HCT116 (cell line): ENCODE measurements at regions not wholly inside any gene's neighbourhood (a gene's known extent, or its start where the extent isn't known, plus 50 kb on each side); places are given as distances from the start of the nearest gene placed in this dataset.

Experiments
- ATAC-seq: fragments of 200-7000 bp; cut with Tn5 transposase; 2 replicates; pipeline ENCODE4 v1.9.1; 2020; ENCODE audit warnings: mild to moderate bottlenecking, moderate library complexity
- BruUV-seq: library from RNA; stranded (reverse); fragments of 400-500 nt; replicated peaks from 2 replicates; lab custom pipeline; 2021; lab: Mats Ljungman, UMichigan
- CTCF ChIA-PET: fragments of 300-600 bp; sonication (Branson Sonifier 250); formaldehyde crosslinking; loops from one replicate; lab custom pipeline; 2021; ENCODE audit warnings: antibody characterized with exemption; lab: Charles Lee
- POLR2A ChIA-PET: fragments of 300-600, 350-600 bp; sonication (Branson Sonifier 250); formaldehyde crosslinking; loops from one replicate; lab custom pipeline; 2021; ENCODE audit warnings: antibody characterized with exemption; lab: Charles Lee
- RAD21 ChIA-PET, 2 experiments: fragments of 300-600 bp; sonication (Branson Sonifier 250); formaldehyde crosslinking; loops; one replicate each; lab custom pipeline; 2023; ENCODE audit warnings: low total read pairs in 2 of 2; ENCODE audit not compliant: uncharacterized antibody in 2 of 2, unreplicated experiment in 2 of 2, low non-redundant PET in 1 of 2; lab: Charles Lee
- DNase-seq: peaks from one replicate; pipeline ENCODE4 v3.0.0-alpha.2; 2010; ENCODE audit warnings: low read depth, low spot score
- H2AFZ ChIP-seq: fragments of 200-600 bp; shearing (Covaris generic), sonication (generic); 2 replicates; pipeline ENCODE4 v1.6.1; 2017; ENCODE audit warnings: low read depth, mixed run types, mixed read lengths, antibody characterized with exemption, low read length; ENCODE audit not compliant: poor library complexity, severe bottlenecking
- H3K27ac ChIP-seq: 2 replicates; pipeline ENCODE4 v1.5.1; 2012; ENCODE audit warnings: low read depth, low read length
- H3K27me3 ChIP-seq: fragments of 200-600 bp; sonication (generic); 2 replicates; pipeline ENCODE4 v1.6.1; 2016; ENCODE audit warnings: mixed run types, low read length, mixed read lengths; ENCODE audit not compliant: insufficient read depth
- H3K36me3 ChIP-seq, 2 experiments: fragments of 200-500 bp in 1 of 2; fragments of 200-600 bp in 1 of 2; sonication (Bioruptor generic) in 1 of 2; sonication (generic) in 1 of 2; 2 replicates each; pipeline versions ENCODE4 v1.5.1 to v1.6.1; 2014 to 2016; ENCODE audit warnings: low read length in 2 of 2, inconsistent platforms in 1 of 2, mixed read lengths in 1 of 2, mixed run types in 1 of 2; ENCODE audit not compliant: insufficient read depth in 2 of 2, control insufficient read depth in 1 of 2
- H3K4me1 ChIP-seq, 2 experiments: fragments of 200-600 bp in 1 of 2; sonication (generic) in 1 of 2; 2 replicates each; pipeline versions ENCODE4 v1.5.1 to v1.6.1; 2012 to 2017; ENCODE audit warnings: low read length in 2 of 2, inconsistent platforms in 1 of 2, mild to moderate bottlenecking in 1 of 2, mixed read lengths in 1 of 2, mixed run types in 1 of 2, moderate library complexity in 1 of 2; ENCODE audit not compliant: insufficient read depth in 2 of 2, control insufficient read depth in 1 of 2
- H3K4me2 ChIP-seq: fragments of 200-600 bp; sonication (generic); 2 replicates; pipeline ENCODE4 v1.6.1; 2017; ENCODE audit warnings: mixed run types, low read length, mixed read lengths
- H3K4me3 ChIP-seq, 2 experiments: fragments of 200-600 bp in 1 of 2; sonication (generic) in 1 of 2; replicated peaks in 1 of 2; 2 replicates each; pipeline ENCODE4 v1.5.1; 2011 to 2016; ENCODE audit warnings: low read length in 2 of 2, control low read depth in 1 of 2, low read depth in 1 of 2, mild to moderate bottlenecking in 1 of 2, mixed read lengths in 1 of 2, mixed run types in 1 of 2
- H3K79me2 ChIP-seq: fragments of 200-600 bp; sonication (generic); 2 replicates; pipeline ENCODE4 v1.6.1; 2017; ENCODE audit warnings: mild to moderate bottlenecking, mixed run types, low read length, moderate library complexity, mixed read lengths; ENCODE audit not compliant: insufficient read depth
- H3K9ac ChIP-seq: fragments of 200-600 bp; sonication (generic); 2 replicates; pipeline ENCODE4 v1.6.1; 2016; ENCODE audit warnings: low read length, mixed read lengths
- H3K9me2 ChIP-seq: fragments of 200-600 bp; sonication (generic), shearing (Covaris generic); 2 replicates; pipeline ENCODE4 v1.6.1; 2017; ENCODE audit warnings: mixed run types, mild to moderate bottlenecking, moderate library complexity; ENCODE audit not compliant: insufficient read depth
- H3K9me3 ChIP-seq, 2 experiments: fragments of 200-500 bp in 1 of 2; fragments of 200-600 bp in 1 of 2; sonication (Bioruptor generic) in 1 of 2; sonication (generic) in 1 of 2; 2 replicates each; pipeline ENCODE4 v1.6.1; 2014 to 2017; ENCODE audit warnings: low read length in 2 of 2, mixed read lengths in 2 of 2, inconsistent platforms in 1 of 2, low read depth in 1 of 2, mild to moderate bottlenecking in 1 of 2, mixed run types in 1 of 2, moderate library complexity in 1 of 2; ENCODE audit not compliant: control insufficient read depth in 1 of 2, insufficient read depth in 1 of 2
- H4K20me1 ChIP-seq: fragments of 200-600 bp; sonication (generic), shearing (Covaris generic); 2 replicates; pipeline ENCODE4 v1.6.1; 2017; ENCODE audit warnings: mixed run types, mild to moderate bottlenecking, moderate library complexity; ENCODE audit not compliant: insufficient read depth
- CBX3 ChIP-seq: IDR thresholded peaks from 2 replicates; pipeline ENCODE4 v1.6.1; 2012; ENCODE audit warnings: low read depth
- EGR1 ChIP-seq: IDR thresholded peaks from 2 replicates; pipeline ENCODE4 v1.6.1; 2012; ENCODE audit warnings: low read depth
- ELF1 ChIP-seq: IDR thresholded peaks from 2 replicates; pipeline ENCODE4 v1.6.1; 2012; ENCODE audit warnings: low read depth, borderline replicate concordance
- FOSL1 ChIP-seq: IDR thresholded peaks from 2 replicates; pipeline ENCODE4 v1.6.1; 2012; ENCODE audit warnings: low read depth
- POLR2AphosphoS5 ChIP-seq: IDR thresholded peaks from 2 replicates; pipeline ENCODE4 v1.6.1; 2011; ENCODE audit warnings: mild to moderate bottlenecking, low read depth, low read length, moderate library complexity
- RAD21 ChIP-seq: IDR thresholded peaks from 2 replicates; pipeline ENCODE4 v1.6.1; 2012; ENCODE audit warnings: low read depth, mild to moderate bottlenecking
- REST ChIP-seq: IDR thresholded peaks from 2 replicates; pipeline ENCODE4 v1.6.1; 2012; ENCODE audit warnings: low read depth
- TCF7L2 ChIP-seq: IDR thresholded peaks from 2 replicates; pipeline ENCODE4 v1.7.0; 2011; ENCODE audit warnings: borderline replicate concordance, inconsistent platforms; ENCODE audit not compliant: insufficient read depth, insufficient read length; ENCODE audit errors: extremely low read depth
- intact Hi-C: fragments of 100-400 bp; cut with micrococcal nuclease; formaldehyde crosslinking; loops from 2 replicates; pipeline ENCODE4 v1.10.0; 2022
- TF ChIP-seq, protein P1 (sequence below): IDR thresholded peaks from 2 replicates; pipeline ENCODE4 v1.6.1; 2012

DNA sequence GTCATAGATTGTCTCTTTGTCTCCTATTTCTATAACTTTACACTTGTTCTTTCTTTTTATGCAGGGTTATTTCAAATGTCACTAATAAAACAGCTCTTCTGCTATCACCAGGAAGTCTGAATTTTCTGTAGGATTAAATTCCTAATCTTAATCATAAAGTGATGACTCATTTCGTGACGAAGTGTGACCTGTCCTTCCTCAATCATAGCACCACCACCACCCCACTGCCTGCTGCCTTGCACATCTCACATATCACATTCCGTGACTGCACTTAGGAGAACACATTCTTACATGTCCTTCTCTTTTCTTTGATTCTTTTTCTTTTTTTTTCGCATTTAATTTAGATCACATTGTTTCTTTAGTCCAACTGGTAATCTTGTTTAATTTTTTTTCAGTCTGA is 57.7 kb upstream of the UGT2B7 start:
- H3K9ac ChIP-seq, result no peak overlapping the region
- no peak for TF ChIP-seq EGR1
- TF ChIP-seq ELF1, result 0 out of 2 replicates have a peak, but pooled peaks have one; percentile 6
- peak; percentile 48 for TF ChIP-seq FOSL1
- RAD21 ChIA-PET, result no interaction called here
- no peak overlapping the region for H2AFZ ChIP-seq
- DNase-seq (peak; percentile 18), ATAC-seq (no peak)
- CTCF ChIA-PET, result no interaction called here
- H3K4me1 ChIP-seq, result peaks cover 3 to 8% of the 10 kb centered on the region in 2 experiments; a peak in 2 of 4 replicates
- H3K4me3 ChIP-seq, result no peak overlapping the region
- intact Hi-C loops, result no loop called here
- H3K9me3 ChIP-seq, result no peaks in the 10 kb centered on the region
- peak overlapping the region; percentile 20; the same call in 1 of the 2 replicates for H3K4me2 ChIP-seq
- no peaks in the 10 kb centered on the region for H3K9me2 ChIP-seq
- no peak overlapping the region for H3K27ac ChIP-seq
- POLR2A ChIA-PET, result no interaction called here
- H3K36me3 ChIP-seq, result no peaks in the 10 kb centered on the region
- H3K79me2 ChIP-seq, result no peaks in the 10 kb centered on the region
- H3K27me3 ChIP-seq, result no peaks in the 10 kb centered on the region
- no TSS peak for BruUV-seq
- no peaks in the 10 kb centered on the region for H4K20me1 ChIP-seq

- TF ChIP-seq TCF7L2 (peak; percentile 45), ELF1 (no peak), RAD21 (no peak), POLR2AphosphoS5 (no peak), REST (no peak), CBX3 (no peak)
- TF ChIP-seq, protein P1, sequence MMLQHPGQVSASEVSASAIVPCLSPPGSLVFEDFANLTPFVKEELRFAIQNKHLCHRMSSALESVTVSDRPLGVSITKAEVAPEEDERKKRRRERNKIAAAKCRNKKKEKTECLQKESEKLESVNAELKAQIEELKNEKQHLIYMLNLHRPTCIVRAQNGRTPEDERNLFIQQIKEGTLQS, result no peak
- Histone ChIP-seq H2AFZ (no peak overlapping the region), H3K79me2 (no peaks in the 10 kb centered on the region), H3K36me3 (no peaks in the 10 kb centered on the region), H3K4me2 (peak overlapping the region; percentile 20; the same call in 1 of the 2 replicates), H3K4me1 (peaks cover 3 to 8% of the 10 kb centered on the region in 2 experiments; a peak in 2 of 4 replicates), H3K27ac (no peak overlapping the region), H4K20me1 (no peaks in the 10 kb centered on the region), H3K9me3 (no peaks in the 10 kb centered on the region), H3K9me2 (no peaks in the 10 kb centered on the region), H3K9ac (no peak overlapping the region), H3K4me3 (no peak overlapping the region), H3K27me3 (no peaks in the 10 kb centered on the region)
- DNase-seq (no peak), ATAC-seq (no peak)
- no TSS peak for BruUV-seq
- ChIA-PET POLR2A (no interaction called here), RAD21 (no interaction called here), CTCF (no interaction called here)
- intact Hi-C loops, result no loop called here
These were observed 57.2 kb upstream of the UGT2B7 start for GRCh38 chr4:69039071-69039470.
